ENCODE measurements at regions not wholly inside any gene's neighbourhood (a gene's known extent, or its start where the extent isn't known, plus 50 kb on each side); places are given as distances from the start of the nearest gene placed in this dataset.
A peak's percentile ranks its signal among the peaks of the same experiment; 100 is the strongest.

- TF ChIP-seq CTCF (IDR thresholded peaks at IDR 0.05; ENCODE audit: insufficient read depth, low read length, missing control alignments) = no peak
- ChIA-PET POLR2A (no interaction called here), CTCF (interaction anchor here (1.3 to 10.6 kb wide), 2 partner anchors 8 to 16 kb away, joined by 3 to 80 read pairs; no protein-coding TSS in a partner anchor)
- DNase-seq (ENCODE audit: low read depth, low spot score) = no peak
- no peak overlapping the region for H3K4me3 ChIP-seq (ENCODE audit: low read depth, low read length)
These were observed 90.8 kb downstream of the C5orf15 start for GRCh38 chr5:133877351-133878235.

- no peak for TF ChIP-seq CTCF (IDR thresholded peaks at IDR 0.05; ENCODE audit: insufficient read depth, low read length, missing control alignments)
- ChIA-PET POLR2A (no interaction called here), CTCF (no interaction called here)
- H3K4me3 ChIP-seq (ENCODE audit: low read depth, low read length) = no peak overlapping the region
- no peak for DNase-seq (ENCODE audit: low read depth, low spot score)
These were observed 92.2 kb downstream of the C5orf15 start for GRCh38 chr5:133876266-133876665.

- no peak overlapping the region for H3K4me3 ChIP-seq (ENCODE audit: low read depth, low read length)
- no peak for TF ChIP-seq CTCF (IDR thresholded peaks at IDR 0.05; ENCODE audit: insufficient read depth, low read length, missing control alignments)
- ChIA-PET POLR2A (no interaction called here), CTCF (no interaction called here)
- no peak for DNase-seq (ENCODE audit: low read depth, low spot score)
These were observed 93.2 kb downstream of the C5orf15 start for GRCh38 chr5:133875179-133875578.

- CTCF ChIA-PET = interaction anchor here (0.6 kb wide), 1 partner anchor 119 kb away, joined by 3 read pairs; no protein-coding TSS in a partner anchor
- no peak overlapping the region for H3K4me3 ChIP-seq (ENCODE audit: low read depth, low read length)
- no peak for DNase-seq (ENCODE audit: low read depth, low spot score)
- TF ChIP-seq CTCF (IDR thresholded peaks at IDR 0.05; ENCODE audit: insufficient read depth, low read length, missing control alignments) = no peak
- POLR2A ChIA-PET = no interaction called here
These were observed 95.0 kb downstream of the C5orf15 start for GRCh38 chr5:133873449-133873848.

GRCh38 chr5:133870661-133871060, 97.8 kb downstream of the C5orf15 start:
- TF ChIP-seq CTCF (IDR thresholded peaks at IDR 0.05; ENCODE audit: insufficient read depth, low read length, missing control alignments) = no peak
- CTCF ChIA-PET = interaction anchor here (0.6 to 5.5 kb wide), 9 partner anchors 10 to 759 kb away, joined by 3 to 80 read pairs (median 8); no protein-coding TSS in a partner anchor
- peak; percentile 45 for DNase-seq (ENCODE audit: low read depth, low spot score)
- POLR2A ChIA-PET = interaction anchor here (0.5 kb wide), 1 partner anchor 125 kb away, joined by 3 read pairs; no protein-coding TSS in a partner anchor
- no peak overlapping the region for H3K4me3 ChIP-seq (ENCODE audit: low read depth, low read length)

GRCh38 chr5:133869519-133870335, 98.7 kb downstream of the C5orf15 start:
- no peak for DNase-seq (ENCODE audit: low read depth, low spot score)
- TF ChIP-seq CTCF (IDR thresholded peaks at IDR 0.05; ENCODE audit: insufficient read depth, low read length, missing control alignments) = no peak
- ChIA-PET POLR2A (no interaction called here), CTCF (interaction anchor here (0.6 to 5.5 kb wide), 28 partner anchors 10 to 759 kb away, joined by 3 to 80 read pairs (median 4); no protein-coding TSS in a partner anchor)
- no peak overlapping the region for H3K4me3 ChIP-seq (ENCODE audit: low read depth, low read length)
